ENCODE measurements at regions not wholly inside any gene's neighbourhood (a gene's known extent, or its start where the extent isn't known, plus 50 kb on each side); places are given as distances from the start of the nearest gene placed in this dataset.

- no peak overlapping the region for H3K9ac ChIP-seq (ENCODE audit: low read depth, low read length)
- H3K9me3 ChIP-seq (replicated peaks; ENCODE audit: low read length), result no peaks in the 10 kb centered on the region
- no peak overlapping the region for H3K4me3 ChIP-seq (ENCODE audit: low read length)
- H3K36me3 ChIP-seq (ENCODE audit: insufficient read depth, low read length), result no peaks in the 10 kb centered on the region
- H3K27me3 ChIP-seq (ENCODE audit: control insufficient read depth, insufficient read depth, low read length), result no peaks in the 10 kb centered on the region
- H3K4me2 ChIP-seq (ENCODE audit: low read length), result no peak overlapping the region
- H3K4me1 ChIP-seq (ENCODE audit: control insufficient read depth, insufficient read depth, low read length), result no peaks in the 10 kb centered on the region
These were observed 230.8 kb downstream of the GASK1B start for GRCh38 chr4:157942017-157942416.

- H3K4me3 ChIP-seq (ENCODE audit: low read length), result no peak overlapping the region
- no peak overlapping the region for H3K9ac ChIP-seq (ENCODE audit: low read depth, low read length)
- H3K36me3 ChIP-seq (ENCODE audit: insufficient read depth, low read length), result no peaks in the 10 kb centered on the region
- no peak overlapping the region for H3K4me2 ChIP-seq (ENCODE audit: low read length)
- no peaks in the 10 kb centered on the region for H3K27me3 ChIP-seq (ENCODE audit: control insufficient read depth, insufficient read depth, low read length)
- no peaks in the 10 kb centered on the region for H3K9me3 ChIP-seq (replicated peaks; ENCODE audit: low read length)
- no peaks in the 10 kb centered on the region for H3K4me1 ChIP-seq (ENCODE audit: control insufficient read depth, insufficient read depth, low read length)
These were observed 238.7 kb downstream of the GASK1B start for GRCh38 chr4:157934151-157934550.

- Histone ChIP-seq H3K4me3 (ENCODE audit: low read length) (no peak overlapping the region), H3K4me2 (ENCODE audit: low read length) (no peak overlapping the region), H3K9me3 (replicated peaks; ENCODE audit: low read length) (no peaks in the 10 kb centered on the region), H3K36me3 (ENCODE audit: insufficient read depth, low read length) (no peaks in the 10 kb centered on the region), H3K9ac (ENCODE audit: low read depth, low read length) (no peak overlapping the region), H3K27me3 (ENCODE audit: control insufficient read depth, insufficient read depth, low read length) (no peaks in the 10 kb centered on the region), H3K4me1 (ENCODE audit: control insufficient read depth, insufficient read depth, low read length) (no peaks in the 10 kb centered on the region)
These were observed 239.9 kb downstream of the GASK1B start for GRCh38 chr4:157932936-157933335.

- Histone ChIP-seq H3K27me3 (ENCODE audit: control insufficient read depth, insufficient read depth, low read length) (no peaks in the 10 kb centered on the region), H3K9me3 (replicated peaks; ENCODE audit: low read length) (no peaks in the 10 kb centered on the region), H3K4me3 (ENCODE audit: low read length) (no peak overlapping the region), H3K4me2 (ENCODE audit: low read length) (no peak overlapping the region), H3K36me3 (ENCODE audit: insufficient read depth, low read length) (no peaks in the 10 kb centered on the region), H3K9ac (ENCODE audit: low read depth, low read length) (no peak overlapping the region), H3K4me1 (ENCODE audit: control insufficient read depth, insufficient read depth, low read length) (no peaks in the 10 kb centered on the region)
These were observed 243.3 kb downstream of the GASK1B start for GRCh38 chr4:157929486-157929885.

GRCh38 chr4:157918036-157918832 is 254.6 kb downstream of the GASK1B start:
- no peaks in the 10 kb centered on the region for H3K4me1 ChIP-seq (ENCODE audit: control insufficient read depth, insufficient read depth, low read length)
- H3K9me3 ChIP-seq (replicated peaks; ENCODE audit: low read length), result no peaks in the 10 kb centered on the region
- H3K36me3 ChIP-seq (ENCODE audit: insufficient read depth, low read length), result no peaks in the 10 kb centered on the region
- H3K27me3 ChIP-seq (ENCODE audit: control insufficient read depth, insufficient read depth, low read length), result no peaks in the 10 kb centered on the region
- no peak overlapping the region for H3K9ac ChIP-seq (ENCODE audit: low read depth, low read length)
- H3K4me3 ChIP-seq (ENCODE audit: low read length), result no peak overlapping the region
- H3K4me2 ChIP-seq (ENCODE audit: low read length), result no peak overlapping the region

GRCh38 chr4:157912212-157912611 is 260.6 kb downstream of the GASK1B start:
- H3K4me2 ChIP-seq (ENCODE audit: low read length), result no peak overlapping the region
- H3K9ac ChIP-seq (ENCODE audit: low read depth, low read length), result no peak overlapping the region
- H3K9me3 ChIP-seq (replicated peaks; ENCODE audit: low read length), result no peaks in the 10 kb centered on the region
- H3K4me3 ChIP-seq (ENCODE audit: low read length), result no peak overlapping the region
- no peaks in the 10 kb centered on the region for H3K4me1 ChIP-seq (ENCODE audit: control insufficient read depth, insufficient read depth, low read length)
- H3K27me3 ChIP-seq (ENCODE audit: control insufficient read depth, insufficient read depth, low read length), result no peaks in the 10 kb centered on the region
- no peaks in the 10 kb centered on the region for H3K36me3 ChIP-seq (ENCODE audit: insufficient read depth, low read length)

GRCh38 chr4:157911662-157912061 is 261.2 kb downstream of the GASK1B start:
- H3K9ac ChIP-seq (ENCODE audit: low read depth, low read length), result no peak overlapping the region
- no peaks in the 10 kb centered on the region for H3K27me3 ChIP-seq (ENCODE audit: control insufficient read depth, insufficient read depth, low read length)
- H3K4me2 ChIP-seq (ENCODE audit: low read length), result no peak overlapping the region
- no peaks in the 10 kb centered on the region for H3K4me1 ChIP-seq (ENCODE audit: control insufficient read depth, insufficient read depth, low read length)
- no peak overlapping the region for H3K4me3 ChIP-seq (ENCODE audit: low read length)
- no peaks in the 10 kb centered on the region for H3K9me3 ChIP-seq (replicated peaks; ENCODE audit: low read length)
- no peaks in the 10 kb centered on the region for H3K36me3 ChIP-seq (ENCODE audit: insufficient read depth, low read length)

GRCh38 chr4:157908691-157909090 is 264.1 kb downstream of the GASK1B start:
- Histone ChIP-seq H3K36me3 (ENCODE audit: insufficient read depth, low read length) (no peaks in the 10 kb centered on the region), H3K4me2 (ENCODE audit: low read length) (no peak overlapping the region), H3K4me3 (ENCODE audit: low read length) (no peak overlapping the region), H3K4me1 (ENCODE audit: control insufficient read depth, insufficient read depth, low read length) (no peaks in the 10 kb centered on the region), H3K9ac (ENCODE audit: low read depth, low read length) (no peak overlapping the region), H3K9me3 (replicated peaks; ENCODE audit: low read length) (no peaks in the 10 kb centered on the region), H3K27me3 (ENCODE audit: control insufficient read depth, insufficient read depth, low read length) (no peaks in the 10 kb centered on the region)

- Histone ChIP-seq H3K4me2 (ENCODE audit: low read length) (no peak overlapping the region), H3K36me3 (ENCODE audit: insufficient read depth, low read length) (no peaks in the 10 kb centered on the region), H3K4me3 (ENCODE audit: low read length) (no peak overlapping the region), H3K27me3 (ENCODE audit: control insufficient read depth, insufficient read depth, low read length) (no peaks in the 10 kb centered on the region), H3K9me3 (replicated peaks; ENCODE audit: low read length) (no peaks in the 10 kb centered on the region), H3K4me1 (ENCODE audit: control insufficient read depth, insufficient read depth, low read length) (no peaks in the 10 kb centered on the region), H3K9ac (ENCODE audit: low read depth, low read length) (no peak overlapping the region)
These were observed 264.8 kb downstream of the GASK1B start for GRCh38 chr4:157908031-157908430.

GRCh38 chr4:157907226-157907946 is 265.4 kb downstream of the GASK1B start:
- H3K4me3 ChIP-seq (ENCODE audit: low read length), result no peak overlapping the region
- H3K4me1 ChIP-seq (ENCODE audit: control insufficient read depth, insufficient read depth, low read length), result no peaks in the 10 kb centered on the region
- no peaks in the 10 kb centered on the region for H3K36me3 ChIP-seq (ENCODE audit: insufficient read depth, low read length)
- H3K4me2 ChIP-seq (ENCODE audit: low read length), result no peak overlapping the region
- H3K9ac ChIP-seq (ENCODE audit: low read depth, low read length), result no peak overlapping the region
- H3K9me3 ChIP-seq (replicated peaks; ENCODE audit: low read length), result no peaks in the 10 kb centered on the region
- H3K27me3 ChIP-seq (ENCODE audit: control insufficient read depth, insufficient read depth, low read length), result no peaks in the 10 kb centered on the region

GRCh38 chr4:157898836-157899605 is 273.8 kb downstream of the GASK1B start:
- no peaks in the 10 kb centered on the region for H3K36me3 ChIP-seq (ENCODE audit: insufficient read depth, low read length)
- no peaks in the 10 kb centered on the region for H3K27me3 ChIP-seq (ENCODE audit: control insufficient read depth, insufficient read depth, low read length)
- H3K9me3 ChIP-seq (replicated peaks; ENCODE audit: low read length), result no peaks in the 10 kb centered on the region
- H3K4me2 ChIP-seq (ENCODE audit: low read length), result no peak overlapping the region
- peaks cover 6% of the 10 kb centered on the region for H3K4me1 ChIP-seq (ENCODE audit: control insufficient read depth, insufficient read depth, low read length)
- no peak overlapping the region for H3K9ac ChIP-seq (ENCODE audit: low read depth, low read length)
- H3K4me3 ChIP-seq (ENCODE audit: low read length), result no peak overlapping the region
